Transverse colon (tissue), 4 donors: ENCODE measurements at regions not wholly inside any gene's neighbourhood (a gene's known extent, or its start where the extent isn't known, plus 50 kb on each side); places are given as distances from the start of the nearest gene placed in this dataset.
"Not testable (repeated sequence)": the region's sequence is repeated elsewhere in the genome, so short reads cannot be mapped to it uniquely, and the experiment has no call there.

Source experiments
- DNase-seq: peaks from one replicate; pipeline ENCODE4 v3.0.0-alpha.2; 2019
- H3K27ac ChIP-seq, 4 donors: fragments of 200-600 bp; sonication (generic); 2 replicates each; pipeline ENCODE4 v1.5.1; 2016 to 2018; ENCODE audit warnings: inconsistent platforms in 4 of 4
- H3K27me3 ChIP-seq: fragments of 200-600 bp; sonication (generic); 2 replicates; pipeline ENCODE4 v1.5.1; 2017; ENCODE audit warnings: inconsistent platforms
- H3K36me3 ChIP-seq, 4 donors: fragments of 200-600 bp; sonication (generic); 2 replicates each; pipeline ENCODE4 v1.5.1; 2017 to 2019; ENCODE audit warnings: inconsistent platforms in 4 of 4
- H3K4me1 ChIP-seq, 4 donors: fragments of 200-600 bp; sonication (generic); 2 replicates each; pipeline ENCODE4 v1.5.1; 2017 to 2020; ENCODE audit warnings: inconsistent platforms in 4 of 4
- H3K4me3 ChIP-seq, 4 donors: fragments of 200-600 bp; sonication (generic); 1 replicate in 1 of 4; 2 replicates in 3 of 4; pipeline versions ENCODE4 v1.5.1 to v1.6.1; 2017 to 2019; ENCODE audit warnings: inconsistent platforms in 4 of 4
- H3K9me3 ChIP-seq, 2 donors: fragments of 200-600 bp; sonication (generic); 2 replicates each; pipeline ENCODE4 v1.5.1; 2017 to 2019; ENCODE audit warnings: inconsistent platforms in 2 of 2
- EP300 ChIP-seq: sonication (generic); formaldehyde crosslinking; IDR thresholded peaks from one replicate; pipeline ENCODE4 v1.6.1; 2017; ENCODE audit warnings: antibody characterized with exemption, low read depth
- POLR2A ChIP-seq: fragments of 450-650 bp; IDR thresholded peaks from one replicate; pipeline ENCODE4 v1.6.1; 2016; ENCODE audit warnings: antibody characterized with exemption, mild to moderate bottlenecking, moderate library complexity
- POLR2AphosphoS5 ChIP-seq, 3 donors: sonication (generic); formaldehyde crosslinking; IDR thresholded peaks; one replicate each; pipeline ENCODE4 v1.6.1; 2016; ENCODE audit warnings: antibody characterized with exemption in 3 of 3
- WGBS, 2 donors: methylation state at CpG; one replicate each; pipeline ENCODE4 v1.1.5; 2018; ENCODE audit warnings: low coverage in 1 of 2; 5-methylcytosine and 5-hydroxymethylcytosine counted together
- in situ Hi-C, 4 donors: fragments of 200-750 bp; cut with MboI; loops; one replicate each; pipeline versions ENCODE4 v1.15.0 to v1.15.1; 2017; ENCODE audit warnings: low sequenced_read_pairs in 3 of 4, low pct_ligation_motif_present in 1 of 4, low pct_unique_long_range_greater_than_20kb in 1 of 4
- intact Hi-C: fragments of 100-400 bp; cut with DNase I; formaldehyde crosslinking; loops from one replicate; pipeline ENCODE4 v1.15.1; 2023; ENCODE audit warnings: low total_unique reads
- TF ChIP-seq, protein P1 (sequence below), 5 experiments: fragments of 200-600 bp in 3 of 5; fragments of 450-650 bp in 2 of 5; sonication (generic) in 3 of 5; IDR thresholded peaks; 1 replicate in 2 of 5; 2 replicates in 3 of 5; pipeline ENCODE4 v1.5.1; 2016 to 2017; ENCODE audit warnings: antibody characterized with exemption in 5 of 5, inconsistent platforms in 3 of 5, mild to moderate bottlenecking in 2 of 5, moderate library complexity in 1 of 5

DNA sequence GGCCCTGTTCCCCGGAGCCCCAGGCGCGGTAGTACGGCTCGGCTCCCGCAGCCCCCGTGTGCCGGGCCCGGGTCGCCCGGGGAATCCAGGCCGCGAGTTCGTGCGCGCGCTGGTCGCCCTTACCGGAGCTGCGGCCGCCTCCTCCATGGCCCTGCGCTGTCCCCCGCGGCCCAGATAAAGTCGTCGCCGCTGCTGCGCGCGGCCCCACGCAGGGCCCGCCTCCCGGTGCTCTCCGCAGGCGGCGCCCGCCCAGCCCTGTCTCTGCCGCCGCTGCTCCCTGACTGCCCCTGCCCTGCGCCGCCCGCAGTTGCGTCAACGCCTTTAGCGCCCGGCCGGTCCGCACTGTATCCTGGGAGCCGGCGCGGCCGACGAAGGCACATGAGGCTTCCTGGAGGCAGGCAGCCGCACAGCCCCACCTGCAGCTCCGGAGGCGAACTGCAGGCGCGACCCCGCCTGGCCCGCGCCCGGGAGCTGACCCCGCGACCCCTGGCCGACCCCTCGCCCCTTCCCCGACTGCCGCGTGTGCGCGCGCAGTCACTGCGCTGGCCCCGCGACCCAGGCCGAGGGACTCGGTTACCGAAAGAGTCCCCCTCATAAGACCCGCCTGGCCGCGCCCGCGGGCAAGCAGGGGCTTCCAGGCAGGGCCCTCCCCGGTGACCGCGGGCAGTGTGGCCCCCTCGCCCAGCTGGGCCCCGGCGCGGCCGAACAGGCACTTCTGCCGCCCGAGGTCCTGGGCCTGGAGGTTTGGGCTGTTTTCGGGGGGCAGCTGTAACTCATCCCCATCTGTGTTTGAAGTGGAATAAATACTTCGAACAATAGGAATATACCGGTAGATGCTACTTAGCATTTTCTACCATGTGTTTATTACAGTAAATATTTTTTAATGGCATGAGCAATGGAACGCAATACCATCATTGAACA is 127.1 kb upstream of the ZNF746 start:
- peaks cover 6% of the 10 kb centered on the region for H3K27me3 ChIP-seq
- peaks cover 0 to 16% (median 7%) of the 10 kb centered on the region in 4 donors for H3K36me3 ChIP-seq
- in situ Hi-C loops: no loop called here
- peak overlapping the region; percentile 53 to 99 (median 95) for H3K4me3 ChIP-seq
- WGBS, 2 donors: 2 to 8% methylated on average over 2 to 20 of the region's 97 CpGs
- H3K27ac ChIP-seq: peak overlapping the region; percentile 92 to 93 (median 92)
- intact Hi-C loops: no loop called here
- DNase-seq: peak; percentile 95
- peaks cover 10 to 27% (median 18%) of the 10 kb centered on the region in 4 donors for H3K4me1 ChIP-seq
- TF ChIP-seq, protein P1, sequence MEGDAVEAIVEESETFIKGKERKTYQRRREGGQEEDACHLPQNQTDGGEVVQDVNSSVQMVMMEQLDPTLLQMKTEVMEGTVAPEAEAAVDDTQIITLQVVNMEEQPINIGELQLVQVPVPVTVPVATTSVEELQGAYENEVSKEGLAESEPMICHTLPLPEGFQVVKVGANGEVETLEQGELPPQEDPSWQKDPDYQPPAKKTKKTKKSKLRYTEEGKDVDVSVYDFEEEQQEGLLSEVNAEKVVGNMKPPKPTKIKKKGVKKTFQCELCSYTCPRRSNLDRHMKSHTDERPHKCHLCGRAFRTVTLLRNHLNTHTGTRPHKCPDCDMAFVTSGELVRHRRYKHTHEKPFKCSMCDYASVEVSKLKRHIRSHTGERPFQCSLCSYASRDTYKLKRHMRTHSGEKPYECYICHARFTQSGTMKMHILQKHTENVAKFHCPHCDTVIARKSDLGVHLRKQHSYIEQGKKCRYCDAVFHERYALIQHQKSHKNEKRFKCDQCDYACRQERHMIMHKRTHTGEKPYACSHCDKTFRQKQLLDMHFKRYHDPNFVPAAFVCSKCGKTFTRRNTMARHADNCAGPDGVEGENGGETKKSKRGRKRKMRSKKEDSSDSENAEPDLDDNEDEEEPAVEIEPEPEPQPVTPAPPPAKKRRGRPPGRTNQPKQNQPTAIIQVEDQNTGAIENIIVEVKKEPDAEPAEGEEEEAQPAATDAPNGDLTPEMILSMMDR (IDR thresholded peaks at IDR 0.05): peak; percentile 55 to 98 (median 97)
- TF ChIP-seq EP300 (no peak), POLR2A (peak; percentile 82), POLR2AphosphoS5 (IDR thresholded peaks at IDR 0.05) (peak; percentile 87 to 93 (median 88))
- H3K9me3 ChIP-seq: no peaks in the 10 kb centered on the region

DNA sequence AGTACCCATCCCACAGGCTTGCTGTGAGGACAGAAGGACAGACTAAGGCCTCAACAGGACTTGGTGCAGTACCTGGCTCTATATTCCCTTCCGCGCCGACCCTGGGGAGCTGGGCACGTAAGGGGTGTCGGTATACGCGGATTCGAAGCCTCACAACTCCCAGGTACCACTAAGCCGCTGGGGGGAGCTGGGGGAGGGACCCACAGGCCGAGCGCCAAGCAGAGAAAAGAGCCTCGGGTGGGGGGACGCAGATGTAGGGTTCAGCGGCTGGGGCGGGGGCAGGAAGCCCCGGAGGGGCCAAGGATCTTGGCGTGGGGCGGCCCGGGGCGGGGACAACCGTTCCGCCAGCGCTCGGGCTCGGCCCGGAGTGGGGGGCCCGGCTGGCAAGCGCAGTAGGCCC is 126.4 kb upstream of the ZNF746 start:
- TF ChIP-seq EP300: no peak
- no peak for TF ChIP-seq POLR2A
- no peak for TF ChIP-seq POLR2AphosphoS5 (IDR thresholded peaks at IDR 0.05)
- TF ChIP-seq, protein P1 (IDR thresholded peaks at IDR 0.05): no peak
- WGBS, 2 donors: 2% methylated on average over 26 of the region's 28 CpGs; no CpG with 5 or more reads in 1 of the 2 donors
- intact Hi-C loops: no loop called here

DNA sequence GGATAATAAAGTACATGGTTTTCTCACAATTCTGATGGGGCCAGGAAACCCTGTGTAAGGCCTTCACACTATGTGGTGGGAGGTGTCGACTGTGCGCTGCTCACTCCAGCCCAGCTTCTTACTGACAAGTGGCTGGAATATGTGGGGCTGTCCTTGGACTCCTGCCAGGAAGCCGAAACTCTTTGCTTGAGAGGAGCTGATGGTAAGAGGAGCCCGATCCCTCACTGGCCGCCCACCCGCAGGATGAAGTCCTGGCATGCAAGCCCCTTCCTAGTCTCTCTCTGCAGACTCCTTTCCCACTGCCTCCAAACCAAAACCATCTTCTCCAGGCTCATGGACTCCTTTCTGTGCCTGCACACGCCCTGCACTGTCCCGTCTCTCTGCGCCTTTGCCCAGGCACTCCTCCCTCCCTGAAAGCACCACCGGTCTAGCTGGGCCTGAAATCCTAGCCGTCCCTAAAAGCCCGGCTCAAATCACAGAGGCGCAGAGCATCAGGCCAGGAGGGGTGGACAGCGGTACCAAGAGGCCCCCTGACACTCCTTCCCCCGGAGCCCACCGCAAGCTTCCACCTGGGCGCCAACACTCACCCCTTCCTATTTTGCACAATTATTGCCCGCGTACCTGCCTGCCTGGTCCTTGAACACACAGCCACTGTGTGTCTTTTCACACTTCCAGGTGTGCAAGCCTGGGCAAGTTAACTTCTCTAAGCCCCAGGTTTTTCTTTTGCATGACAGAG is 125.8 kb upstream of the ZNF746 start:
- intact Hi-C loops, in situ Hi-C loops, H3K9me3 ChIP-seq, H3K27me3 ChIP-seq: not testable (repeated sequence)
- Histone ChIP-seq H3K36me3 (peaks cover 0 to 28% (median 13%) of the 10 kb centered on the region in 4 donors), H3K4me1 (peaks cover 10 to 27% (median 18%) of the 10 kb centered on the region in 4 donors), H3K27ac (peak overlapping the region; percentile 92 to 93 (median 92)), H3K4me3 (peak overlapping the region; percentile 53 to 99 (median 95))
- WGBS, 2 donors: 0 to 19% methylated on average over 1 to 19 of the region's 19 CpGs
- peak; percentile 37 for DNase-seq

More for the DNA sequence above, 126.4 kb upstream of the ZNF746 start:
- Histone ChIP-seq H3K27me3 (peaks cover 4% of the 10 kb centered on the region), H3K4me3 (peak overlapping the region; percentile 53 to 99 (median 95)), H3K4me1 (peaks cover 10 to 27% (median 18%) of the 10 kb centered on the region in 4 donors), H3K9me3 (no peaks in the 10 kb centered on the region), H3K36me3 (peaks cover 0 to 23% (median 10%) of the 10 kb centered on the region in 4 donors), H3K27ac (peak overlapping the region; percentile 92 to 93 (median 92))
- in situ Hi-C loops: no loop called here
- peak; percentile 39 for DNase-seq

DNA sequence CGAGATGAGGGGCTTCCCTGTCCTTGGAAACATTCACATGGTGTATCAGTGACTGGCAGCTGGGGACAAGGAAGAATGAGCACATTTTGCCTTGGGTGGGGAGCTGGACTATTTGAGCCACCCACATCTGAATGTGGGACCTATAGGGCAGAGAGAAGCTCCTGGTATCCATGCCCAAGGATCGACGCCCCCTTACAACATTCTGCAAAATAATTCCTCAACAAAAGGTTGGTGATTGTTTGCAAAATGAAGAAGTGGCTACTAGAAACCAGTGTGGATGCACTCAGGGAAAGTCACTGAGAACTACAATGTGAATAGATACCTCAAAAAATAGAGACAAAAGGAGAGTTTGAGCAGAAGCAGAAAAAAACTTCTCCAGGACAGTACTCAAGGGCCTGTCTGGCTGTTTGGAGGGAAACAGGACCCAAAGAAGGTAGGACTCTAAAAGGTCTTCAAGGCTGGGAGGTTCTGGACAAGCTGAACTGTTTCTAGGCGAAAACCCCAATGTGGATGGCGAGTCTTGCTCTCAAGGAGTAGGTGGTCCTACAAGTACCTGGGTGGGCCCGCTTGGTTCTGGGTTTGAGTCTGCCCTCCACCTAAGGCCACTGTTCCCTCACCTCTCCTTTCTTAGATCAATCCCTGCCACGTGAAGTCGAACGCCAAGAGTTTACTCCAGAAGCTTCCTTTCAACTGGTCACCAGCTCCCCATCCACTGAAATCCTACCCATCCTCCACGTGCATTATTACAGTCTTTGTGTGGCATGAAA is 125.0 kb upstream of the ZNF746 start:
- Histone ChIP-seq H3K27me3 (no peaks in the 10 kb centered on the region), H3K4me3 (peak overlapping the region in 2 of 4 donors; percentile 99), H3K4me1 (peaks cover 10 to 27% (median 18%) of the 10 kb centered on the region in 4 donors), H3K27ac (peak overlapping the region in 1 of 4 donors; percentile 93), H3K9me3 (no peaks in the 10 kb centered on the region), H3K36me3 (peaks cover 0 to 35% (median 13%) of the 10 kb centered on the region in 4 donors)
- in situ Hi-C loops: no loop called here
- 85 to 88% methylated on average over 3 to 10 of the region's 10 CpGs for WGBS, 2 donors
- TF ChIP-seq EP300 (no peak), POLR2A (no peak), POLR2AphosphoS5 (IDR thresholded peaks at IDR 0.05) (no peak)
- TF ChIP-seq, protein P1 (IDR thresholded peaks at IDR 0.05): no peak
- no peak for DNase-seq
- intact Hi-C loops: no loop called here
